ENCODE measurements at regions not wholly inside any gene's neighbourhood (a gene's known extent, or its start where the extent isn't known, plus 50 kb on each side); places are given as distances from the start of the nearest gene placed in this dataset.

GRCh38 chr5:3304346-3304745 is 291.3 kb upstream of the IRX1 start:
- Mint-ChIP-seq H3K4me3 (no peak overlapping the region), H3K4me1 (ENCODE audit: unreplicated experiment) (peaks cover 25% of the 10 kb centered on the region), H3K9me3 (peaks cover 4% of the 10 kb centered on the region), H3K27me3 (peaks cover 3% of the 10 kb centered on the region), H3K27ac (no peak overlapping the region), H3K36me3 (no peaks in the 10 kb centered on the region)
- TF ChIP-seq, protein P1, sequence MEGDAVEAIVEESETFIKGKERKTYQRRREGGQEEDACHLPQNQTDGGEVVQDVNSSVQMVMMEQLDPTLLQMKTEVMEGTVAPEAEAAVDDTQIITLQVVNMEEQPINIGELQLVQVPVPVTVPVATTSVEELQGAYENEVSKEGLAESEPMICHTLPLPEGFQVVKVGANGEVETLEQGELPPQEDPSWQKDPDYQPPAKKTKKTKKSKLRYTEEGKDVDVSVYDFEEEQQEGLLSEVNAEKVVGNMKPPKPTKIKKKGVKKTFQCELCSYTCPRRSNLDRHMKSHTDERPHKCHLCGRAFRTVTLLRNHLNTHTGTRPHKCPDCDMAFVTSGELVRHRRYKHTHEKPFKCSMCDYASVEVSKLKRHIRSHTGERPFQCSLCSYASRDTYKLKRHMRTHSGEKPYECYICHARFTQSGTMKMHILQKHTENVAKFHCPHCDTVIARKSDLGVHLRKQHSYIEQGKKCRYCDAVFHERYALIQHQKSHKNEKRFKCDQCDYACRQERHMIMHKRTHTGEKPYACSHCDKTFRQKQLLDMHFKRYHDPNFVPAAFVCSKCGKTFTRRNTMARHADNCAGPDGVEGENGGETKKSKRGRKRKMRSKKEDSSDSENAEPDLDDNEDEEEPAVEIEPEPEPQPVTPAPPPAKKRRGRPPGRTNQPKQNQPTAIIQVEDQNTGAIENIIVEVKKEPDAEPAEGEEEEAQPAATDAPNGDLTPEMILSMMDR (conservative IDR thresholded peaks at IDR 0.05) = no peak
- DNase-seq (ENCODE audit: extremely low spot score, unreplicated experiment) = no peak

GRCh38 chr5:3303777-3304176 is 291.9 kb upstream of the IRX1 start:
- Mint-ChIP-seq H3K9me3 (peaks cover 4% of the 10 kb centered on the region), H3K4me3 (no peak overlapping the region), H3K36me3 (no peaks in the 10 kb centered on the region), H3K27me3 (peaks cover 6% of the 10 kb centered on the region), H3K27ac (no peak overlapping the region), H3K4me1 (ENCODE audit: unreplicated experiment) (peaks cover 25% of the 10 kb centered on the region)
- TF ChIP-seq, protein P1 (conservative IDR thresholded peaks at IDR 0.05) = no peak
- DNase-seq (ENCODE audit: extremely low spot score, unreplicated experiment) = no peak

DNA sequence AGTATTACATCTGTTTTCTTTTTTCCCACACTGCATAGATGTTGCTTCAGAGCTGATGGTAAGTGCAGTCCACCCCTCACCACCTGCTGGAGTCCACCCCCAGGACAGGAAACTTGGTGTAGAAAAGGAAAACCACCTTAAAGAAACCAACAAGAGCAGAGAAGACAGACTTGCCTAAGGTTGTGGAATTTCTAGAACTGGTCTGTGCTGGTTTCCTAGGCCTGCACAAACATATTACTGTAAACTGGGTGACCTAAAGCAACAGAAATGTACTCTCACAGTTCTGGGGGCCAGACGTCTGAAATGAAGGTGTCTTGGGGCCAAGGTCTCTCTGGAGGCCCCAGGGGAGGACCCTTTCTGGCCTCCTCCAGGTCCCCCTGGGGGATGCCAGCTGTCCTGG is 293.4 kb upstream of the IRX1 start:
- peaks cover 8% of the 10 kb centered on the region for H3K27me3 Mint-ChIP-seq
- H3K4me1 Mint-ChIP-seq (ENCODE audit: unreplicated experiment) = peaks cover 25% of the 10 kb centered on the region

DNA sequence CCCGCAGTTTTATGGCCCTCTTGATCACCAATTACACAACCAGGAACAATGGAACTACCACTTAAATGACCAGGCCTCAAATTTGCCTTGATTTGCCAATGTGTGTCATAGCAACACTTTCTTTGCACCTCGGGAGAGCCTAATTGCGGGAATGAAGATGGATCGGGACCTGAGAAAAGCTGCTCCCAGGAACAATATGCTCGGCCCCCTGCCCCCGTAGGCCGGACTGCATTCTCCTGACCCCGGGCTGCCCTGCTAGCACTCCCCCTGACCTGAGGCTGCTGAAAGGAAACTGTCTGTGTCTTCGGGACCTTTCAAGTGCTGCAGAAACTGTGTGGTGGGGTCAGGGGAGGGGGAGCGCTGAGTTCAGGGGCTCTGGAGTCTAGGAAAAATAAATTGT is 294.3 kb upstream of the IRX1 start:
- Mint-ChIP-seq H3K4me1 (ENCODE audit: unreplicated experiment) (peaks cover 25% of the 10 kb centered on the region), H3K27me3 (peaks cover 10% of the 10 kb centered on the region), H3K4me3 (peak overlapping the region; percentile 20), H3K36me3 (no peaks in the 10 kb centered on the region), H3K27ac (peak overlapping the region; percentile 35), H3K9me3 (peaks cover 4% of the 10 kb centered on the region)
- TF ChIP-seq, protein P1 (conservative IDR thresholded peaks at IDR 0.05) = no peak
- DNase-seq (ENCODE audit: extremely low spot score, unreplicated experiment) = no peak

More for the DNA sequence above, 293.4 kb upstream of the IRX1 start:
- H3K27ac Mint-ChIP-seq = no peak overlapping the region
- TF ChIP-seq, protein P1 (conservative IDR thresholded peaks at IDR 0.05) = no peak
- peaks cover 4% of the 10 kb centered on the region for H3K9me3 Mint-ChIP-seq
- H3K4me3 Mint-ChIP-seq = no peak overlapping the region
- DNase-seq (ENCODE audit: extremely low spot score, unreplicated experiment) = no peak
- H3K36me3 Mint-ChIP-seq = no peaks in the 10 kb centered on the region

DNA sequence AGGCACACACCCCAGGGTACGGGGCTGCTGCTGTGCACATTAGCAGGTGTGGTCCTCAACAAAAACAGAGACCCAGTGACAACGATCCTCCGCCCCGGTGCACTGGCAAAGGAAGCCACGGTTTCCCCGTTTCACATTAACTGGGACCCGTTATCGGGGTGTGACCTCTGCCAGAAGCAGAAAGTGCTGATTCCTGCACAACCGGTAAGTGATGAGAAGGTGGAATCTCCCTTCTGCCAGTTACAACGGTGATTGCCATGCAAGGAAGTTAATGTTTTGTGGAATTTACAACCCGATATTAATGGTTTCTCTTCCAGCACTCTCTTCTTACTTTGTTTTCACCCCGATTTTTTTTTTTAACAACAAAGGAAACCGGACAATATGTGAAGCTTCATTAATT is 294.9 kb upstream of the IRX1 start:
- H3K9me3 Mint-ChIP-seq = peaks cover 4% of the 10 kb centered on the region
- peak overlapping the region; percentile 3 for H3K4me3 Mint-ChIP-seq
- H3K36me3 Mint-ChIP-seq = no peaks in the 10 kb centered on the region
- DNase-seq (ENCODE audit: extremely low spot score, unreplicated experiment) = no peak
- peak overlapping the region; percentile 35 for H3K27ac Mint-ChIP-seq
- TF ChIP-seq, protein P1 (conservative IDR thresholded peaks at IDR 0.05) = no peak
- H3K4me1 Mint-ChIP-seq (ENCODE audit: unreplicated experiment) = peaks cover 25% of the 10 kb centered on the region
- peaks cover 12% of the 10 kb centered on the region for H3K27me3 Mint-ChIP-seq

- DNase-seq (ENCODE audit: extremely low spot score, unreplicated experiment) = no peak
- Mint-ChIP-seq H3K36me3 (no peaks in the 10 kb centered on the region), H3K4me1 (ENCODE audit: unreplicated experiment) (peaks cover 25% of the 10 kb centered on the region), H3K4me3 (no peak overlapping the region), H3K9me3 (no peaks in the 10 kb centered on the region), H3K27ac (no peak overlapping the region), H3K27me3 (peaks cover 18% of the 10 kb centered on the region)
- TF ChIP-seq, protein P1 (conservative IDR thresholded peaks at IDR 0.05) = no peak
Measured at GRCh38 chr5:3299441-3299840, 296.2 kb upstream of the IRX1 start.

All from type B pancreatic cell (in vitro differentiated cells).